GM23338 (cell line): ENCODE measurements at regions not wholly inside any gene's neighbourhood (a gene's known extent, or its start where the extent isn't known, plus 50 kb on each side); places are given as distances from the start of the nearest gene placed in this dataset.

Experiments
- EZH2 ChIP-seq: fragments of 200-600 bp; sonication (generic); IDR thresholded peaks from one replicate; pipeline ENCODE4 v1.8.0; 2017; ENCODE audit warnings: antibody characterized with exemption, mild to moderate bottlenecking, low read depth; ENCODE audit not compliant: unreplicated experiment
- EZH2phosphoT487 ChIP-seq: fragments of 200-600 bp; sonication (generic); IDR thresholded peaks from one replicate; pipeline ENCODE4 v1.8.1; 2018; ENCODE audit warnings: antibody characterized with exemption; ENCODE audit not compliant: unreplicated experiment
- POLR2AphosphoS5 ChIP-seq: IDR thresholded peaks from 2 replicates; pipeline ENCODE4 v1.6.1; 2016; ENCODE audit warnings: antibody characterized with exemption, low read depth
- TF ChIP-seq, protein P1 (sequence below), 2 experiments: fragments of 200-600 bp in 1 of 2; sonication (generic) in 1 of 2; conservative IDR thresholded peaks; 2 replicates each; pipeline versions ENCODE4 v1.5.1 to v1.6.1; 2016 to 2017; ENCODE audit warnings: antibody characterized with exemption in 2 of 2, low read depth in 2 of 2, mild to moderate bottlenecking in 2 of 2, moderate library complexity in 1 of 2

DNA sequence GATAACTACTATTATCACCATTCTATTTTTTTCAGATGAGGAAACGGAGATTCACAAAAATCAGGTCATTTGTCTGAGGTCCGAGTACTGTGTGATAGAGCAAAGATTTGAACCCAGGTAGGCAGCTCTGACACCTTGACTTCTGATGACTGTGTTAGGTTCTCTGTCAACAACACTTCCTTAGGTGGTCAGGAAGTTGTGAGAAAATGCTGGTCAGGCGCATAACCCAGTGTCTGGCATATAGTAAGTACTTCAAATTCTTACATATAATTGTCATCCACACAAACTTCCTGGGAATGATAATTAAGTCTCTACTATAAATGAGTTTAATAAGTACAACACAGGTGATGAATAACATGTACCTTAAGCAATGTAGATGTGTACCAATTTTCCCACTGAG is 381.5 kb downstream of the NEBL start:
- TF ChIP-seq EZH2phosphoT487 (no peak), EZH2 (no peak), POLR2AphosphoS5 (no peak)
- TF ChIP-seq, protein P1, sequence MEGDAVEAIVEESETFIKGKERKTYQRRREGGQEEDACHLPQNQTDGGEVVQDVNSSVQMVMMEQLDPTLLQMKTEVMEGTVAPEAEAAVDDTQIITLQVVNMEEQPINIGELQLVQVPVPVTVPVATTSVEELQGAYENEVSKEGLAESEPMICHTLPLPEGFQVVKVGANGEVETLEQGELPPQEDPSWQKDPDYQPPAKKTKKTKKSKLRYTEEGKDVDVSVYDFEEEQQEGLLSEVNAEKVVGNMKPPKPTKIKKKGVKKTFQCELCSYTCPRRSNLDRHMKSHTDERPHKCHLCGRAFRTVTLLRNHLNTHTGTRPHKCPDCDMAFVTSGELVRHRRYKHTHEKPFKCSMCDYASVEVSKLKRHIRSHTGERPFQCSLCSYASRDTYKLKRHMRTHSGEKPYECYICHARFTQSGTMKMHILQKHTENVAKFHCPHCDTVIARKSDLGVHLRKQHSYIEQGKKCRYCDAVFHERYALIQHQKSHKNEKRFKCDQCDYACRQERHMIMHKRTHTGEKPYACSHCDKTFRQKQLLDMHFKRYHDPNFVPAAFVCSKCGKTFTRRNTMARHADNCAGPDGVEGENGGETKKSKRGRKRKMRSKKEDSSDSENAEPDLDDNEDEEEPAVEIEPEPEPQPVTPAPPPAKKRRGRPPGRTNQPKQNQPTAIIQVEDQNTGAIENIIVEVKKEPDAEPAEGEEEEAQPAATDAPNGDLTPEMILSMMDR (conservative IDR thresholded peaks at IDR 0.05; ENCODE audit: low read depth in 2 of 2) = no peak
